Stimulated activated naive CD8-positive, alpha-beta T cell treated with anti-CD3 and anti-CD28 coated beads, Interleukin-15, Interleukin-2, amounts not matched to agents 100 U/mL and 50 U/mL, for 24 hours (primary cell): ENCODE measurements at regions not wholly inside any gene's neighbourhood (a gene's known extent, or its start where the extent isn't known, plus 50 kb on each side); places are given as distances from the start of the nearest gene placed in this dataset.

Experiments
- ATAC-seq: fragments of 150-1000 bp; cut with Tn5 transposase; one replicate; pipeline ENCODE4 v1.10.0; 2021
- DNase-seq: peaks from one replicate; pipeline ENCODE4 v3.0.0; 2021

- ATAC-seq (no peak), DNase-seq (no peak)
Observed at GRCh38 chr9:84177407-84177806, 163.2 kb downstream of the SLC28A3 start.

DNA sequence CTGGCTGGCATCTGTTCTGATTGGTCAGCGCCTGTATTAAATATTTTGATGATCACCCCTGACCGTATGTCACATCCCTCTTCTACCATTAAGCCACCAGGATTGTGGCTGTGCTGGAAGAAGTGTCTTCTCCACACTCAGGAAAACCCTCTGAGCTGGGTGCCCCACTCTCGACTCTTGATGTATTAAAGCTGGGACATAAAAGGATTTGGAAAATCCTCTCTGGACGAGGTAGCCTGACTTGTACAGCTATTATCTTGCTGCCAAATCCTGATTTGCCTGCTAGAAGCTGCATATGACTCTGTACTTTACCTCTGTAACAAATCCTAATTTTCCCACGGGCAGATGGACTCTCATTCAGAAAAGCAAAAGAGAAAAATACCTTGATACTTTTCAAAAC, 161.0 kb downstream of the SLC28A3 start:
- ATAC-seq (no peak), DNase-seq (no peak)

GRCh38 chr9:84187090-84187489, 153.5 kb downstream of the SLC28A3 start:
- DNase-seq (no peak), ATAC-seq (no peak)

- DNase-seq: no peak
- ATAC-seq: no peak
Observed at GRCh38 chr9:84189904-84190303, 150.7 kb downstream of the SLC28A3 start.

GRCh38 chr9:84190411-84190810, 150.1 kb downstream of the SLC28A3 start:
- no peak for DNase-seq
- ATAC-seq: no peak

GRCh38 chr9:84206801-84207370, 133.7 kb downstream of the SLC28A3 start:
- DNase-seq: no peak
- ATAC-seq: no peak

DNA sequence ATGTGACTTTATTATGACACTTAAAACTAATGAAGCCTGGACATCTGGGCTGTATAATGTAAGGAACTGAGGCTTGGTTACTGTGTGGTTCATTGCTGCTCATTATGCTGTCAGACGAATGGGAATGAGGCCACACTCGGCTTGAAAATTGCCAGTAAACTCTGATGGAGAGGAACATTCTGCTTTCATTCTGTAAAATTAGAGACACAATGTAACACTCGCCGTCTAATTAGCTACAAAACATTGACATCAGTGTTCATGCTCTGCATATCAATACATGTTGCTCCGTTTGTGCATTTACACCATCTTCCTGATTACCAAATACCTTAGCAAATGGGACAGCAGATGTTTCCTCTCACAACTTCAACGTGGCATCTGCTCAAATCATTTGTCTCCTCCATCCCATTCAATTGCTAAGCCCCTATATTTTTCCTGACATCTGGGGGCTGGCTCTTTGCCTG, 133.0 kb downstream of the SLC28A3 start:
- DNase-seq (no peak), ATAC-seq (no peak)

GRCh38 chr9:84212246-84212645, 128.3 kb downstream of the SLC28A3 start:
- no peak for DNase-seq
- no peak for ATAC-seq

GRCh38 chr9:84212982-84213381, 127.6 kb downstream of the SLC28A3 start:
- DNase-seq (no peak), ATAC-seq (no peak)

DNA sequence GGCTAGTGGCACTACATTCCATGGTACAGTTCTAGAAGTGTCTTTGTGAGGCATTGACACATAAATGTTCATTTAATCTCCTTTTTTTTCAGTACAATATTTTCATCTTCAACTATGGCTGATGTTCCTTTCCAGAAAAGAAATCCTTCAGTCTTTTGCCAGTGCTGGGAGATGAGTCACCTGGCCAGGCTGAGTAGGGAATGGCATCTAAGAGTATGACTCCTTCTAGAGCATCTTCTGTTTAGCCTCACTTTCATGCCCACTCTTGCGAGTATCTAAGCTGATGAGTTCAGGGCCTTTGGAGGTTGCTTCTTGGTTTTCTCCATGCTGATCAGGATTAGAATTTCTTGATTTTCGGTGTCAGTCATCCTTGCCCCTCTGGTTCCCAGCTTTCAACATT, 124.4 kb downstream of the SLC28A3 start:
- ATAC-seq (no peak), DNase-seq (no peak)

DNA sequence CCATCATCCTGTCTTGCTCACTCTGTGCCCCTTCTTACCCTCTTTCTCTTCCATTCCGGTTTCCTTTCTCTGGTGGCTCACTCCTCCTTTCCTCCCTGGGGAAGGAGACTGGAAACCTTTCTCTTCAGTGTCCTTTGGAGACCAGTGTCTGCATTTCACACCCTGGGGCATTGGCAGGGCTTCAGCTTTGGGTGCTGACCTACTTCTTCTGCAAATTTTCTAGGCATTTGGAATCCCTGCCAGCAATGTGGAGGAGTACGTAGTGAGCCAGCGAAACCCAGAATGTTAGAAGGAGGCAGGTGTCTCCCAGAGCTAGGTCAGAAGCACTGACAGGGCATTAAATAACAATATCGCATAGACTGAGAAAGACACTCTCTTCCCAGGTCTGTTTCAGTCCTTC, 122.2 kb downstream of the SLC28A3 start:
- DNase-seq: no peak
- ATAC-seq: no peak

DNA sequence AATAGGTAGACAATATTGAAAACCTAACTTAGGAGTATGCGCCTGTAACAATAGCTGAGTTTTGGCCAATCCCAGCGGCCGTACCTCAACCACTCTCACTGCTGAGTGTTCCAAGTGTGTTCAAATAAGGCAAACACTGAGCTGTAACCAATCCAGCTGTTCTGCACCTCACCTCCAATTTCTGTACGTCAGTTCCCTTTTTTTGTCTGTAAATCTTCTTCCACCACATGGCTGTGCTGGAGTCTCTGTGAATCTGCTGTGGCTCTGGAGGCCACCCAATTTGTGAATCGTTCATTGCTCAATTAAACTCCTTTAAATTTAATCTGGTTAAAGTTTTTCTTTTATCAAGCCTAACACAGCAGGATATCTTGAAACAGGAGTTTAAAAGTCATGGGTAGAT, 116.3 kb downstream of the SLC28A3 start:
- DNase-seq (no peak), ATAC-seq (no peak)
